A549 (cell line): ENCODE measurements at regions not wholly inside any gene's neighbourhood (a gene's known extent, or its start where the extent isn't known, plus 50 kb on each side); places are given as distances from the start of the nearest gene placed in this dataset.

Source experiments
- ATAC-seq, 2 experiments: fragments of 200-7000 bp in 1 of 2; fragments of >200 bp in 1 of 2; cut with Nextera tagmentation in 1 of 2; cut with Tn5 transposase in 1 of 2; 3 replicates each; pipeline versions ENCODE4 v1.8.0 to v1.9.1; 2018 to 2020; ENCODE audit warnings: mild to moderate bottlenecking in 1 of 2, moderate library complexity in 1 of 2
- CTCF ChIA-PET: fragments of 300-600 bp; sonication (Branson Sonifier 250); formaldehyde crosslinking; extraction: SDS; loops from one replicate; lab custom pipeline; 2021; ENCODE audit warnings: antibody characterized with exemption, inconsistent platforms; lab: Yijun Ruan, JAX
- POLR2A ChIA-PET: fragments of 350-600 bp; formaldehyde crosslinking; extraction: SDS; loops from one replicate; lab custom pipeline; 2021; ENCODE audit warnings: antibody characterized with exemption, inconsistent platforms; lab: Yijun Ruan, JAX
- DNase-seq, 2 experiments: peaks; one replicate each; pipeline versions ENCODE4 v3.0.0 to v3.0.0-alpha.2; 2011 to 2016; ENCODE audit warnings: low read depth in 1 of 2, low spot score in 1 of 2
- FAIRE-seq: peaks from 2 replicates; lab custom pipeline; 2011; peaks lifted over from hg19 to GRCh38; lab: Jason Lieb, UNC
- H3K27ac ChIP-seq, 2 experiments: fragments of >200 bp; sonication (Bioruptor Twin); formaldehyde crosslinking; 3 replicates each; pipeline ENCODE4 v1.5.1; 2016 to 2017
- H3K4me1 ChIP-seq: fragments of >200 bp; sonication (Bioruptor Twin); formaldehyde crosslinking; 3 replicates; pipeline ENCODE4 v1.6.1; 2016
- H3K4me2 ChIP-seq: fragments of >200 bp; sonication (Bioruptor Twin); formaldehyde crosslinking; 3 replicates; pipeline ENCODE4 v1.6.1; 2016
- H3K4me3 ChIP-seq: fragments of >200 bp; sonication (Bioruptor Twin); formaldehyde crosslinking; 3 replicates; pipeline ENCODE4 v1.5.1; 2016
- H3K9me3 ChIP-seq: fragments of >200 bp; sonication (Bioruptor Twin); formaldehyde crosslinking; 3 replicates; pipeline ENCODE4 v1.6.1; 2016
- ATOH8 ChIP-seq: fragments of 250-450 bp; sonication (Bioruptor Pico); IDR thresholded peaks from 2 replicates; pipeline ENCODE4 v1.5.0; 2020; ENCODE audit warnings: low read depth, mild to moderate bottlenecking, moderate library complexity
- CHD2 ChIP-seq: fragments of 150-350 bp; IDR thresholded peaks from 2 replicates; pipeline ENCODE4 v1.6.1; 2014; ENCODE audit warnings: low read length; ENCODE audit not compliant: partially characterized antibody
- EHF ChIP-seq: fragments of 250-450 bp; sonication (Bioruptor Pico); IDR thresholded peaks from 2 replicates; pipeline ENCODE4 v1.5.0; 2020; ENCODE audit warnings: mild to moderate bottlenecking
- GATA3 ChIP-seq: IDR thresholded peaks from 2 replicates; pipeline ENCODE4 v1.6.1; 2012; ENCODE audit warnings: borderline replicate concordance
- HMGXB4 ChIP-seq: fragments of 250-450 bp; sonication (Bioruptor Pico); IDR thresholded peaks from 2 replicates; pipeline ENCODE4 v1.5.0; 2021; ENCODE audit warnings: mild to moderate bottlenecking, moderate library complexity, borderline replicate concordance
- HOXB5 ChIP-seq: fragments of 250-450 bp; sonication (Bioruptor Pico); IDR thresholded peaks from 2 replicates; pipeline ENCODE4 v1.5.0; 2020; ENCODE audit warnings: mild to moderate bottlenecking, moderate library complexity
- PHF8 ChIP-seq: fragments of 200-600 bp; sonication (generic); IDR thresholded peaks from 2 replicates; pipeline ENCODE4 v1.6.1; 2016; ENCODE audit warnings: low read depth, mild to moderate bottlenecking, antibody characterized with exemption, moderate library complexity, borderline replicate concordance
- POLR2AphosphoS2 ChIP-seq: conservative IDR thresholded peaks from 2 replicates; pipeline ENCODE4 v1.6.1; 2012; ENCODE audit warnings: low read length, improper control_type of control experiment, inconsistent platforms
- SREBF2 ChIP-seq: fragments of 450-650 bp; IDR thresholded peaks from 2 replicates; pipeline ENCODE4 v1.6.1; 2014; ENCODE audit warnings: mild to moderate bottlenecking, moderate library complexity
- WGBS: methylation state at CpG from one replicate; pipeline ENCODE4 v1.1.6; 2017; ENCODE audit errors: missing lambda C conversion rate; 5-methylcytosine and 5-hydroxymethylcytosine counted together
- TF ChIP-seq, protein P1 (sequence below): fragments of >200 bp; sonication (Bioruptor Twin); formaldehyde crosslinking; IDR thresholded peaks from 3 replicates; pipeline ENCODE4 v1.5.1; 2016

DNA sequence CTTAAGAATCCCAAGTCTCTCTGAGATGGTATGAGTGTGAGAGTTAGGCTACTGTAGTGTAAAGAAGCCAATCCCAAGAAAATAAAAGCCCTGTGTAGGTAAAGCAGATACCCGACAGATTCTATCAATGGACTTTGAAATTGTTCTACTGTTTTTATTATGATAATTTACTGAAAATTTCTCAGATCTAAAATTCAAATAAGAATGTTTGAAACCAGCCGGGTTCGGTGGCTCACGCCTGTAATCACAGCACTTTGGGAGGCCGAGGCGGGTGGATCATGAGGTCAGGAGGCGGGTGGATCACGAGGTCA lies 208.3 kb upstream of the SPRED2 start:
- no peak for TF ChIP-seq EHF (CRISPR knock-in tag)
- H3K27ac ChIP-seq: no peak overlapping the region
- ChIA-PET CTCF (interaction anchor here (0.7 to 2.6 kb wide), 35 partner anchors 9 to 943 kb away, joined by 3 to 20 read pairs (median 3); no protein-coding TSS in a partner anchor), POLR2A (no interaction called here)
- WGBS: 43% methylated on average over 8 of the region's 8 CpGs
- FAIRE-seq (no peak), ATAC-seq (no peak), DNase-seq (no peak)
- no peaks in the 10 kb centered on the region for H3K9me3 ChIP-seq
- H3K4me2 ChIP-seq: peak overlapping the region; percentile 77; the same call in 1 of the 3 replicates
- no peak overlapping the region for H3K4me3 ChIP-seq
- peaks cover 9% of the 10 kb centered on the region; the same call in 2 of the 3 replicates for H3K4me1 ChIP-seq

- TF ChIP-seq CHD2 (no peak), GATA3 (no peak), PHF8 (no peak), SREBF2 (no peak)
- Histone ChIP-seq H3K4me2 (peak overlapping the region; percentile 77), H3K4me3 (peak overlapping the region; percentile 42; the same call in 2 of the 3 replicates), H3K4me1 (peaks cover 9% of the 10 kb centered on the region; the same call in 2 of the 3 replicates), H3K27ac (no peak overlapping the region; a peak in 1 of 6 replicates), H3K9me3 (no peaks in the 10 kb centered on the region)
- ATAC-seq (peak in 1 of 2 experiments; percentile 8; a peak in 3 of 6 replicates), DNase-seq (no peak), FAIRE-seq (no peak)
- ChIA-PET CTCF (interaction anchor here (0.9 to 2.6 kb wide), 16 partner anchors 8 to 1678 kb away, joined by 3 to 20 read pairs (median 4); no protein-coding TSS in a partner anchor), POLR2A (interaction anchor here (0.8 kb wide), 1 partner anchor 8 kb away, joined by 3 read pairs; no protein-coding TSS in a partner anchor)
- WGBS: 54% methylated on average over 6 of the region's 6 CpGs
Observed at GRCh38 chr2:65639156-65639864, 206.9 kb upstream of the SPRED2 start.

DNA sequence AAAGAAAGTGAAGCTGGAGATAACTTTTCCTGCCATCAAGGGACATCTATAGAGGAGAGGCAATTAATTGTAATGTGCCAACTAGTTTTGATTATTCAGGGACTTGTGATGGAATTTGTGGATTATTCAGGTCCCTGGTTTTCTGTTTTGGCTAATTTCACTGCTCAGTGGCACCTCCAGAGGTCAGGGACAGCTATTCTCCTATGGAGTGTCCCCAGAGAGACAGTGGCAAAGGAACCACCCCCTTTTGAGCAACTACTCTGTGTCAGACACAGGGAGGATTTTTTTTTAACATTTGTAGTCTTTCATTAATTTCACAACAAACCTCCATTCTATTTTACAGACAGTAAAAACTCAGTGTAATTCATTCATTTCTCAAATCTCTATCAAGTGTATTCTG lies 206.0 kb upstream of the SPRED2 start:
- H3K27ac ChIP-seq: no peak overlapping the region
- CTCF ChIA-PET: interaction anchor here (0.9 to 1.5 kb wide), 4 partner anchors 17 to 65 kb away, joined by 3 to 4 read pairs (median 4); no protein-coding TSS in a partner anchor
- H3K9me3 ChIP-seq: no peaks in the 10 kb centered on the region
- TF ChIP-seq, protein P1, sequence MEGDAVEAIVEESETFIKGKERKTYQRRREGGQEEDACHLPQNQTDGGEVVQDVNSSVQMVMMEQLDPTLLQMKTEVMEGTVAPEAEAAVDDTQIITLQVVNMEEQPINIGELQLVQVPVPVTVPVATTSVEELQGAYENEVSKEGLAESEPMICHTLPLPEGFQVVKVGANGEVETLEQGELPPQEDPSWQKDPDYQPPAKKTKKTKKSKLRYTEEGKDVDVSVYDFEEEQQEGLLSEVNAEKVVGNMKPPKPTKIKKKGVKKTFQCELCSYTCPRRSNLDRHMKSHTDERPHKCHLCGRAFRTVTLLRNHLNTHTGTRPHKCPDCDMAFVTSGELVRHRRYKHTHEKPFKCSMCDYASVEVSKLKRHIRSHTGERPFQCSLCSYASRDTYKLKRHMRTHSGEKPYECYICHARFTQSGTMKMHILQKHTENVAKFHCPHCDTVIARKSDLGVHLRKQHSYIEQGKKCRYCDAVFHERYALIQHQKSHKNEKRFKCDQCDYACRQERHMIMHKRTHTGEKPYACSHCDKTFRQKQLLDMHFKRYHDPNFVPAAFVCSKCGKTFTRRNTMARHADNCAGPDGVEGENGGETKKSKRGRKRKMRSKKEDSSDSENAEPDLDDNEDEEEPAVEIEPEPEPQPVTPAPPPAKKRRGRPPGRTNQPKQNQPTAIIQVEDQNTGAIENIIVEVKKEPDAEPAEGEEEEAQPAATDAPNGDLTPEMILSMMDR: peak; percentile 11; the same call in 1 of the 3 replicates
- TF ChIP-seq POLR2AphosphoS2: no peak
- peaks cover 9% of the 10 kb centered on the region; the same call in 2 of the 3 replicates for H3K4me1 ChIP-seq
- DNase-seq: peak in 1 of 2 experiments; percentile 40
- no peak overlapping the region for H3K4me3 ChIP-seq
- H3K4me2 ChIP-seq: no peak overlapping the region
- peak; percentile 63 to 73; a peak in 5 of 6 replicates for ATAC-seq
- POLR2A ChIA-PET: no interaction called here
- FAIRE-seq: peak; percentile 32

DNA sequence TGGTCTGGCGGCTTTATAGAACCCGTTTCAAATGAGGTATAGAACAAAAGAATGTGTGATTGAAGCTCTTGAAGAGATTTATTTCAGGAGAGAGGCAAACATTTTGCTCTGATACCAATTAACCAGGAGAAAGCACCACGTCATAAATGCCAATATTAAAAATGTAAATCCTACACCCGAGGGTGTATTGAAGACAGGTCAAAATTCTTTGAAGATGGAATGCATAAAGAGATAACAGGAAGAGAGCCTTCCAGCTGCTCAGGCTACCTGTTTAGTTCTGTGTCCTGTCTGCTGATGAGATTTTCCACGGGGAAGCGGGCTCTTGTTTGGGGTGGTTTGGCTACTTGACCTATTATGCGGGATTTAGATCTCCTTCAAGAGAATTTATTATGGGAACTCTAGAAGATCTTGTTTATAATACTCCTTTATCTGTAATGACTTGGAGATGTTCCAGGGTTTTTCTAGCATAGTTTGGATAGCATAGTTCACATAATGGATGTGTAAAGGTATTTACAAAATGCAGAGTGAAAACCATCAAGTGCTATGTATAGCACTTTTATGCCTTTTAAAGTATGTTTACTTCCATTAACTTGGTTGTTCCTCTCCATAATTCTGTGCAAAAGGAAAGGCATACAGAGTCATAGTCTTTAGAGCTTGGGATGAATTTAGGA lies 204.5 kb upstream of the SPRED2 start:
- H3K9me3 ChIP-seq: no peaks in the 10 kb centered on the region
- no peak for TF ChIP-seq ATOH8 (CRISPR knock-in tag)
- TF ChIP-seq HOXB5 (CRISPR knock-in tag): no peak
- no peak for TF ChIP-seq HMGXB4 (CRISPR knock-in tag)
- TF ChIP-seq, all 56 proteins: peak for 0
- no peak overlapping the region for H3K4me3 ChIP-seq
- no peak overlapping the region for H3K27ac ChIP-seq
- DNase-seq (no peak), ATAC-seq (no peak), FAIRE-seq (no peak)
- no peak overlapping the region for H3K4me2 ChIP-seq
- ChIA-PET POLR2A (no interaction called here), CTCF (interaction anchor here (1.3 kb wide), 1 partner anchor 114 kb away, joined by 3 read pairs; no protein-coding TSS in a partner anchor)
- WGBS: 46% methylated on average over 7 of the region's 7 CpGs
- H3K4me1 ChIP-seq: peaks cover 9% of the 10 kb centered on the region; the same call in 2 of the 3 replicates
